Astrocyte of the hippocampus (primary cell): ENCODE measurements at regions not wholly inside any gene's neighbourhood (a gene's known extent, or its start where the extent isn't known, plus 50 kb on each side); places are given as distances from the start of the nearest gene placed in this dataset.

Source experiments
- DNase-seq: peaks from one replicate; pipeline ENCODE4 v3.0.0; 2011; ENCODE audit warnings: low read depth, low spot score

GRCh38 chr2:121159291-121160071, 125.5 kb downstream of the TFCP2L1 start:
- peak; percentile 15 for DNase-seq

- peak; percentile 41 for DNase-seq
Measured at GRCh38 chr2:121160366-121160765, 124.6 kb downstream of the TFCP2L1 start.

- no peak for DNase-seq
Measured at GRCh38 chr2:121161272-121161671, 123.7 kb downstream of the TFCP2L1 start.

GRCh38 chr2:121162893-121163292, 122.1 kb downstream of the TFCP2L1 start:
- no peak for DNase-seq

GRCh38 chr2:121164042-121164441, 121.0 kb downstream of the TFCP2L1 start:
- DNase-seq = no peak

- no peak for DNase-seq
Measured at GRCh38 chr2:121165038-121165542, 119.9 kb downstream of the TFCP2L1 start.
